ENCODE measurements at regions not wholly inside any gene's neighbourhood (a gene's known extent, or its start where the extent isn't known, plus 50 kb on each side); places are given as distances from the start of the nearest gene placed in this dataset.

DNA sequence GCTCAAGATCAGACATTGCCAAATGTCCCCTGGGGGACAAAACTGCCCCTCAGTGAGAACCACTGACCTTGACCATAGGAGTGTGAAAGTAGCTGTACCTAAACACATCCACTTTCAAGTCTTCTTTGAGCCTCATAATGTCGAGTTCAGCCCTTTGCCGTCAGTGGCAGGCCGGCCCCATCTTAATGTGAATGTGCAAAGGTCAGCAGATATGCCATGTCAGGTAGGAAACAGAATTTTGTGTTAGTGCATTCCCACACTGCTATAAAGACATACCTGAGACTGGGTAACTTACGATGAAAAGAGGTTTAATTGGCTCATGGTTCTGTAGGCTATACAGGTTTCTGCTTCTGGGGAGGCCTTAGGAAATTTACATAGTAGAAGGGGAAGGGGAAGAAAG lies 95.1 kb upstream of the PIRT start:
- TF ChIP-seq, protein P1, sequence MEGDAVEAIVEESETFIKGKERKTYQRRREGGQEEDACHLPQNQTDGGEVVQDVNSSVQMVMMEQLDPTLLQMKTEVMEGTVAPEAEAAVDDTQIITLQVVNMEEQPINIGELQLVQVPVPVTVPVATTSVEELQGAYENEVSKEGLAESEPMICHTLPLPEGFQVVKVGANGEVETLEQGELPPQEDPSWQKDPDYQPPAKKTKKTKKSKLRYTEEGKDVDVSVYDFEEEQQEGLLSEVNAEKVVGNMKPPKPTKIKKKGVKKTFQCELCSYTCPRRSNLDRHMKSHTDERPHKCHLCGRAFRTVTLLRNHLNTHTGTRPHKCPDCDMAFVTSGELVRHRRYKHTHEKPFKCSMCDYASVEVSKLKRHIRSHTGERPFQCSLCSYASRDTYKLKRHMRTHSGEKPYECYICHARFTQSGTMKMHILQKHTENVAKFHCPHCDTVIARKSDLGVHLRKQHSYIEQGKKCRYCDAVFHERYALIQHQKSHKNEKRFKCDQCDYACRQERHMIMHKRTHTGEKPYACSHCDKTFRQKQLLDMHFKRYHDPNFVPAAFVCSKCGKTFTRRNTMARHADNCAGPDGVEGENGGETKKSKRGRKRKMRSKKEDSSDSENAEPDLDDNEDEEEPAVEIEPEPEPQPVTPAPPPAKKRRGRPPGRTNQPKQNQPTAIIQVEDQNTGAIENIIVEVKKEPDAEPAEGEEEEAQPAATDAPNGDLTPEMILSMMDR (IDR thresholded peaks at IDR 0.05): no peak
- no peak for TF ChIP-seq POLR2A (IDR thresholded peaks at IDR 0.05)

All from body of pancreas (tissue), 4 donors.